PC-3 (cell line): ENCODE measurements at regions not wholly inside any gene's neighbourhood (a gene's known extent, or its start where the extent isn't known, plus 50 kb on each side); places are given as distances from the start of the nearest gene placed in this dataset.
"Not testable (repeated sequence)": the region's sequence is repeated elsewhere in the genome, so short reads cannot be mapped to it uniquely, and the experiment has no call there.

ENCODE experiments used
- CTCF ChIP-seq: fragments of 300-600 bp; sonication (generic); conservative IDR thresholded peaks from 2 replicates; pipeline ENCODE4 v1.5.1; 2017; ENCODE audit warnings: antibody characterized with exemption, low read depth, mild to moderate bottlenecking, low read length
- EZH2 ChIP-seq: fragments of 300-600 bp; sonication (generic); IDR thresholded peaks from one replicate; pipeline ENCODE4 v1.6.1; 2017; ENCODE audit warnings: antibody characterized with exemption, mild to moderate bottlenecking, low read length; ENCODE audit not compliant: unreplicated experiment
- EZH2phosphoT487 ChIP-seq: fragments of 300-600 bp; sonication (generic); IDR thresholded peaks from 2 replicates; pipeline ENCODE4 v1.6.1; 2018; ENCODE audit warnings: mild to moderate bottlenecking, antibody characterized with exemption, low read length, borderline replicate concordance

- not testable (repeated sequence) for TF ChIP-seq CTCF, EZH2, EZH2phosphoT487
Observed at GRCh38 chr17:21763738-21764340, 71.5 kb downstream of the KCNJ18 start.
